T-cell (primary cell): ENCODE measurements at regions not wholly inside any gene's neighbourhood (a gene's known extent, or its start where the extent isn't known, plus 50 kb on each side); places are given as distances from the start of the nearest gene placed in this dataset.

Experiments
- ATAC-seq, 4 experiments: fragments of 200-7000 bp in 3 of 4; fragments of 150-1000 bp in 1 of 4; cut with Tn5 transposase; replicated peaks in 1 of 4; 1 replicate in 3 of 4; 2 replicates in 1 of 4; pipeline ENCODE4 v1.10.0; 2021; ENCODE audit warnings: moderate library complexity in 3 of 4, mild to moderate bottlenecking in 2 of 4, moderate number of reproducible peaks in 1 of 4
- CTCF ChIA-PET, 2 donors: fragments of 300-600 bp; sonication (Branson Sonifier 250); formaldehyde crosslinking; loops; one replicate each; lab custom pipeline; 2022; ENCODE audit warnings: antibody characterized with exemption in 2 of 2; lab: Charles Lee
- POLR2A ChIA-PET, 2 donors: fragments of 300-600 bp; sonication (Branson Sonifier 250); formaldehyde crosslinking; loops; one replicate each; lab custom pipeline; 2022; ENCODE audit warnings: antibody characterized with exemption in 2 of 2; lab: Charles Lee
- DNase-seq, 35 experiments: peaks; one replicate each; pipeline versions ENCODE4 v3.0.0 to v3.0.0-alpha.2; 2013 to 2023
- H3K27ac ChIP-seq: one replicate; pipeline ENCODE4 v1.5.1; 2013; ENCODE audit warnings: low read length
- H3K27me3 ChIP-seq, 2 experiments: replicated peaks in 1 of 2; 1 replicate in 1 of 2; 2 replicates in 1 of 2; pipeline versions ENCODE4 v1.6.1 to v1.7.0; 2013; ENCODE audit warnings: low read length in 1 of 2, mixed read lengths in 1 of 2; ENCODE audit not compliant: control insufficient read depth in 2 of 2, insufficient read depth in 2 of 2; ENCODE audit errors: extremely low read depth in 1 of 2
- H3K36me3 ChIP-seq, 2 donors: 1 replicate in 1 of 2; 2 replicates in 1 of 2; pipeline versions ENCODE4 v1.6.1 to v1.7.0; 2013; ENCODE audit warnings: low read length in 1 of 2; ENCODE audit not compliant: control insufficient read depth in 2 of 2, insufficient read depth in 1 of 2; ENCODE audit errors: extremely low read depth in 1 of 2
- H3K4me1 ChIP-seq, 2 experiments: 1 replicate in 1 of 2; 2 replicates in 1 of 2; pipeline versions ENCODE4 v1.6.1 to v1.7.0; 2013; ENCODE audit warnings: low read length in 2 of 2, mixed read lengths in 1 of 2; ENCODE audit not compliant: insufficient read depth in 2 of 2, control insufficient read depth in 1 of 2; ENCODE audit errors: extremely low read depth in 1 of 2
- H3K4me3 ChIP-seq, 2 donors: 1 replicate in 1 of 2; 2 replicates in 1 of 2; pipeline versions ENCODE4 v1.5.1 to v1.7.0; 2013; ENCODE audit warnings: mild to moderate bottlenecking in 2 of 2, low read length in 1 of 2, moderate library complexity in 1 of 2; ENCODE audit not compliant: control insufficient read depth in 1 of 2; ENCODE audit errors: extremely low read depth in 1 of 2
- H3K9me3 ChIP-seq: 2 replicates; pipeline ENCODE4 v1.7.0; 2013
- H3K27ac Mint-ChIP-seq, 2 donors: one replicate each; pipeline ENCODE4 v1.8.0; 2020 to 2021; ENCODE audit warnings: mild to moderate bottlenecking in 2 of 2, mixed read lengths in 2 of 2
- H3K27me3 Mint-ChIP-seq, 2 donors: one replicate each; pipeline ENCODE4 v1.8.0; 2021 to 2022; ENCODE audit warnings: mixed read lengths in 2 of 2
- H3K36me3 Mint-ChIP-seq: one replicate; pipeline ENCODE4 v1.8.0; 2021; ENCODE audit warnings: mixed read lengths
- H3K4me1 Mint-ChIP-seq, 3 donors: one replicate each; pipeline ENCODE4 v1.8.0; 2020 to 2022; ENCODE audit warnings: mixed read lengths in 3 of 3, mild to moderate bottlenecking in 1 of 3
- H3K4me3 Mint-ChIP-seq, 3 donors: one replicate each; pipeline ENCODE4 v1.8.0; 2020 to 2022; ENCODE audit warnings: mild to moderate bottlenecking in 3 of 3, mixed read lengths in 3 of 3, moderate library complexity in 3 of 3
- H3K9me3 Mint-ChIP-seq, 3 donors: one replicate each; pipeline ENCODE4 v1.8.0; 2020 to 2022; ENCODE audit warnings: mixed read lengths in 3 of 3
- WGBS: methylation state at CpG from one replicate; pipeline ENCODE4 v1.1.5; 2013; ENCODE audit warnings: missing lambda C conversion rate; ENCODE audit not compliant: insufficient coverage; 5-methylcytosine and 5-hydroxymethylcytosine counted together

DNA sequence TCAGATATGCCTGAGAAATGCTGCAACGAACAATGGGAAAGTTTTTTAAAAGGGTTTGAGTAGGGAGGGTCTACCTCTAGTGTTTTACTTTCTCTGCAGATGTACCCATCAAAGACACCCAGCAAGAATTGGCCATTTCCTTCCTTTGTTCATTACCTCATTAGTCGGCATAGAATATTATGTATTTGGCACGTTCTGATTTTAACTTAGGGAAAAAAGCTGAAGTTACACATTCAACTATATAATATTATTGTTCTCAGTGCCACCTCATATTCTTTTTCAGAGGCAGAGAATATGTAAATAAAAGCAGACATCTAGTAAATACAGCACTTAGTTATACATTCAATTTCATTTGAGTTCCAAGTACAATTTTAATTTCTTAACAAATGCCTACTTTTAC, 83.7 kb upstream of the PPP2R5A start:
- H3K4me3 ChIP-seq, result no peak overlapping the region
- no peak for ATAC-seq
- Mint-ChIP-seq H3K36me3 (no peaks in the 10 kb centered on the region), H3K27ac (no peak overlapping the region), H3K4me3 (no peak overlapping the region), H3K27me3 (no peaks in the 10 kb centered on the region), H3K4me1 (peaks cover 0 to 9% (median 7%) of the 10 kb centered on the region in 3 donors), H3K9me3 (peaks cover 0 to 6% (median 3%) of the 10 kb centered on the region in 3 donors)
- ChIA-PET POLR2A (interaction anchor here in 1 of 2 donors (0.6 kb wide), 1 partner anchor 535 kb away, joined by 3 read pairs; no protein-coding TSS in a partner anchor), CTCF (interaction anchor here in 1 of 2 donors (0.6 to 1.3 kb wide), 2 partner anchors 137 to 182 kb away, joined by 3 to 10 read pairs; no protein-coding TSS in a partner anchor)
- H3K9me3 ChIP-seq, result no peaks in the 10 kb centered on the region
- WGBS, result no CpG with 5 or more reads among the region's 3 CpGs
- H3K36me3 ChIP-seq, result no peaks in the 10 kb centered on the region
- peaks cover 0 to 3% of the 10 kb centered on the region in 2 experiments for H3K4me1 ChIP-seq
- DNase-seq, result no peak
- no peak overlapping the region for H3K27ac ChIP-seq
- H3K27me3 ChIP-seq, result no peaks in the 10 kb centered on the region

GRCh38 chr1:212203630-212204029, 81.6 kb upstream of the PPP2R5A start:
- peaks cover 0 to 3% of the 10 kb centered on the region in 2 experiments for H3K4me1 ChIP-seq
- Mint-ChIP-seq H3K27me3 (no peaks in the 10 kb centered on the region), H3K4me3 (no peak overlapping the region), H3K9me3 (peaks cover 0 to 6% (median 3%) of the 10 kb centered on the region in 3 donors), H3K4me1 (peaks cover 0 to 9% (median 7%) of the 10 kb centered on the region in 3 donors), H3K36me3 (no peaks in the 10 kb centered on the region), H3K27ac (no peak overlapping the region)
- ATAC-seq, result no peak
- no peak for DNase-seq
- 87% methylated on average over 1 of the region's 3 CpGs for WGBS
- CTCF ChIA-PET, result no interaction called here
- H3K4me3 ChIP-seq, result no peak overlapping the region
- H3K36me3 ChIP-seq, result no peaks in the 10 kb centered on the region
- POLR2A ChIA-PET, result interaction anchor here in 1 of 2 donors (0.5 kb wide), 1 partner anchor 476 kb away, joined by 4 read pairs; no protein-coding TSS in a partner anchor
- no peak overlapping the region for H3K27ac ChIP-seq
- no peaks in the 10 kb centered on the region for H3K27me3 ChIP-seq
- no peaks in the 10 kb centered on the region for H3K9me3 ChIP-seq

DNA sequence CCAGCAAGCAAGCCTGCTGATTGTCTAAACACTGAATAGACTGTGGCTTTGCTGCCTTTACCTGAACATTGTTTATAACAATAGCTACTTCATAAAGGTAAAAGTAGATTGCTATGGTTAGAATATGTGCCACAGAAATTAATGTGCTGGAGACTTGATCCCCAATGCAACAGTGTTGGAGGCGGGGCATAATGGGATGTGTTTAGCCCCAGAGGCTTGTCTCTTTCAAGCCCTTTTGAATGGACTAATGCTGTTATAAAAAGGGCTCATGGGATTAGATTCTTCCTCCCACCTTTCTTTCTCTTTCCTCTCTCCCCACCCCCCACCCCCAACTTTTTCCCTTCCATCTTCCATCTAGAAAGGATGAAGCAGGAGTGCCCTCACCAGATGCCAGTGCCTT, 80.2 kb upstream of the PPP2R5A start:
- Histone ChIP-seq H3K27ac (no peak overlapping the region), H3K9me3 (no peaks in the 10 kb centered on the region), H3K4me1 (peaks cover 0 to 3% of the 10 kb centered on the region in 2 experiments), H3K36me3 (no peaks in the 10 kb centered on the region), H3K4me3 (no peak overlapping the region), H3K27me3 (no peaks in the 10 kb centered on the region)
- ChIA-PET CTCF (no interaction called here), POLR2A (no interaction called here)
- no peaks in the 10 kb centered on the region for H3K27me3 Mint-ChIP-seq
- H3K36me3 Mint-ChIP-seq, result no peaks in the 10 kb centered on the region
- H3K9me3 Mint-ChIP-seq, result peaks cover 0 to 6% (median 3%) of the 10 kb centered on the region in 3 donors
- H3K27ac Mint-ChIP-seq, result no peak overlapping the region
- DNase-seq (no peak), ATAC-seq (no peak)
- H3K4me3 Mint-ChIP-seq, result no peak overlapping the region
- H3K4me1 Mint-ChIP-seq, result peaks cover 2 to 9% (median 7%) of the 10 kb centered on the region in 3 donors
- WGBS, result no CpG with 5 or more reads among the region's 1 CpG

GRCh38 chr1:212205843-212206242, 79.4 kb upstream of the PPP2R5A start:
- H3K36me3 ChIP-seq, result no peaks in the 10 kb centered on the region
- no peaks in the 10 kb centered on the region for H3K9me3 ChIP-seq
- peaks cover 0 to 4% (median under 1%) of the 10 kb centered on the region in 3 donors for H3K9me3 Mint-ChIP-seq
- no peak overlapping the region for H3K27ac Mint-ChIP-seq
- no peak overlapping the region for H3K4me3 Mint-ChIP-seq
- H3K4me1 ChIP-seq, result peaks cover 0 to 3% of the 10 kb centered on the region in 2 experiments
- no peaks in the 10 kb centered on the region for H3K27me3 Mint-ChIP-seq
- ChIA-PET CTCF (interaction anchor here in 1 of 2 donors (0.7 kb wide), 1 partner anchor 44 kb away, joined by 3 read pairs; no protein-coding TSS in a partner anchor), POLR2A (no interaction called here)
- no CpG with 5 or more reads among the region's 5 CpGs for WGBS
- no peak overlapping the region for H3K27ac ChIP-seq
- no peaks in the 10 kb centered on the region for H3K36me3 Mint-ChIP-seq
- ATAC-seq (no peak), DNase-seq (no peak)
- peaks cover 2 to 9% (median 7%) of the 10 kb centered on the region in 3 donors for H3K4me1 Mint-ChIP-seq
- no peak overlapping the region for H3K4me3 ChIP-seq
- no peaks in the 10 kb centered on the region for H3K27me3 ChIP-seq

DNA sequence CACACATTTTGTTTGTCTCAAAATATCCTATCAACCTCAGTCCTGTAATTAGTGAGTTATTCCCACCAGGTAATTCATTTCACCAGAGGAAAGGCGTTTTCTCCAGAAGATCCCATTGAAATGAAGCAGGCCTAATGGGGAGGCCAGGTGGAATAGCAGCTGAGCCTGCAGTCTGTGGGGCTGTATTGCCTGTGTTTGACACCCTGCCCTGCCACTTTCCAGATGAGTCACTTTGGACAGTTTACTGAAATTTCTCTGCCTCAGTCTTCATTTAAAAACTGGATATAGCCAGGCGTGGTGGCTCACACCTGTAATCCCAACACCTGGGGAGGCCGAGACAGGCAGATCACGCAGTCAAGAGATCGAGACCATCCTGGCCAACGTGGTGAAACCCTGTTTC, 78.1 kb upstream of the PPP2R5A start:
- ChIA-PET CTCF (interaction anchor here in 1 of 2 donors (1.1 kb wide), 1 partner anchor 99 kb away, joined by 3 read pairs; no protein-coding TSS in a partner anchor), POLR2A (no interaction called here)
- Mint-ChIP-seq H3K27ac (no peak overlapping the region), H3K27me3 (no peaks in the 10 kb centered on the region), H3K4me3 (no peak overlapping the region), H3K4me1 (peaks cover 0 to 2% (median 0%) of the 10 kb centered on the region in 3 donors), H3K36me3 (no peaks in the 10 kb centered on the region), H3K9me3 (no peaks in the 10 kb centered on the region)
- 83% methylated on average over 1 of the region's 6 CpGs for WGBS
- no peak for DNase-seq
- ATAC-seq, result no peak
- Histone ChIP-seq H3K36me3 (no peaks in the 10 kb centered on the region), H3K4me3 (no peak overlapping the region), H3K27ac (no peak overlapping the region), H3K4me1 (no peaks in the 10 kb centered on the region), H3K9me3 (no peaks in the 10 kb centered on the region), H3K27me3 (no peaks in the 10 kb centered on the region)

- no peak overlapping the region for H3K4me3 Mint-ChIP-seq
- POLR2A ChIA-PET, result no interaction called here
- no peaks in the 10 kb centered on the region for H3K36me3 Mint-ChIP-seq
- Histone ChIP-seq H3K27ac (no peak overlapping the region), H3K9me3 (no peaks in the 10 kb centered on the region), H3K27me3 (no peaks in the 10 kb centered on the region), H3K4me3 (no peak overlapping the region), H3K36me3 (no peaks in the 10 kb centered on the region), H3K4me1 (no peaks in the 10 kb centered on the region)
- CTCF ChIA-PET, result interaction anchor here (0.5 to 1.1 kb wide), 2 partner anchors 10 to 100 kb away, joined by 3 to 13 read pairs; no protein-coding TSS in a partner anchor
- no peaks in the 10 kb centered on the region for H3K27me3 Mint-ChIP-seq
- H3K4me1 Mint-ChIP-seq, result peaks cover 0 to 2% (median 0%) of the 10 kb centered on the region in 3 donors
- DNase-seq (no peak), ATAC-seq (no peak)
- H3K27ac Mint-ChIP-seq, result no peak overlapping the region
- H3K9me3 Mint-ChIP-seq, result no peaks in the 10 kb centered on the region
- 90% methylated on average over 2 of the region's 5 CpGs for WGBS
These were observed 77.2 kb upstream of the PPP2R5A start for GRCh38 chr1:212207822-212208520.
